Tongue (tissue), 1 donor: ENCODE measurements at regions not wholly inside any gene's neighbourhood (a gene's known extent, or its start where the extent isn't known, plus 50 kb on each side); places are given as distances from the start of the nearest gene placed in this dataset.

ENCODE experiments used
- DNase-seq: peaks from one replicate; pipeline ENCODE4 v3.0.0-alpha.2; 2015

DNA sequence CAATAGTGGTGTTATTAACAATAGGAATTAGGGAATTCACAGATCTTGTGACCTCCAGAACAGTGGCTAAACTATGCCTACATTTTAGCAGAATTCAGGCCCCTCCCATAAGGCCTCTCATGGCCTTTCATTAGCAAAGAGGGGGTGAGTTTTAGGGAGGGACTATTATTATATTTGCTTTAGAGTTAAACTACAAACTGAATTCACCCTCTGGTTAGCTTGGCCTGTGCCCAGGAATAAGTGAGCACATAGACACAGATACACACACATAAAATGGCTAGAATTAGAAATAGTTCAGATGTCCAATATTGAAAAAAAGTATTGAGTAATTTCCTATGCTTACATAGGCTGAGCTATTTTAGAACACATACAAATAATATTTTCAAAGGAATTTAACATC is 818.8 kb upstream of the COBL start:
- DNase-seq = no peak

DNA sequence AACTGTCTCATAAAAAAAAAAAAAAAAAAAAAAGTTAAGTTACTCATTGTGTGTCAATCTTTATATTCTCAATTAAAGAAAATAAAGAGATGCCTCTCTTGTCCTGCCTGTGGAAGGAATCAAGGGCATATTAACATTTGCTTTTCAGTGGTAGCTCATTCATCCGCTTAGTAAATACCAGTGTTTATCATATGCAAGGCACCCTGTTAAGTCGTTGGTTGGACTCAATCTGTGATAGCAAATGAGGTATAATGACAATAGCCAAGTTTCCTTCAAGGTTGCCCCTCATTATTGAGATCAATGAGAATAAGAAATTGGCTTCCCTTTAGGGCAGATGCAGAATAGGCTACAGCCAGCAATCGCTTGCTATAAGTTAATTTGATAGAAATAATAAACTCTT is 812.7 kb upstream of the COBL start:
- no peak for DNase-seq

GRCh38 chr7:52120912-52121311 is 804.3 kb upstream of the COBL start:
- no peak for DNase-seq

DNA sequence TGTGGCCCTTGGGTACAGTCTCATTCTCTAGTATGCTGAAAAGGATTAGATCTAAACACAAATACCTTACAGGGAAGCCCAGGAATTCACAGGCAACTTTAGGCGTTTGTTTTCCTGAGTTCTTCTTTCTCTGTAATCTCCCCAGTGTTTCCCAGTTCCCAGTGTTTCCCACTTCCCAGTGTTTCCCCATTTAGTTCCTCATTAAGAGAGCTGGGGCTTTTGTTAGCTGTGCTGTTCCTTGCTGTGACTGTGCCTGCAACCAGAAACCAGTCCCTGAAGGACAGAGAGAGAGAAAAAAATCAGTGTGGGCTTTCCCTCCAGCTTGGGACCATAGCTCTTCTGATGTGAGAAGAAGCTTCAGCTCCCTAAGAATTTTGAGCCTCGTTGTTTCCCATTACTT is 802.9 kb upstream of the COBL start:
- no peak for DNase-seq

GRCh38 chr7:52114509-52114908 is 797.9 kb upstream of the COBL start:
- DNase-seq = no peak

GRCh38 chr7:52114056-52114455 is 797.4 kb upstream of the COBL start:
- DNase-seq = no peak

DNA sequence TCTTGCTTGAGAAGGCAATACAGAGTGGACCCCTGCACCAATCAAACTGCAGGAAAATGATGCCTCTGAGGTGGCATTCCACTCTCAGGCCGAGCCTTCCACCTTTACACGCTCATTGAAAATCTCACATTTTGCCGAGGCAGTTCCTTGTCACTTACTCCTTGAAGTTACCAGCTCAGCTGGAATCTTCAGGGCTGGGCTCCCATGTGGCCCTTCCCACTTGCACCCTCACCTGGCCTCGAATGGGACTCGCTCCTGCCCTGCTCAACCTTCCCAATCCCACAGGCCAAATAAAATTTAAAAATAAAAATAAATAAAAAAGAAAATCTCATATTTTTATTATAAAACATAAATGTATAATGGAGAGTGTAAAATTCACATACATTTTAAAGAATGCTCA is 790.7 kb upstream of the COBL start:
- no peak for DNase-seq

GRCh38 chr7:52095861-52096260 is 779.3 kb upstream of the COBL start:
- DNase-seq = no peak

GRCh38 chr7:52091996-52092395 is 775.4 kb upstream of the COBL start:
- no peak for DNase-seq

DNA sequence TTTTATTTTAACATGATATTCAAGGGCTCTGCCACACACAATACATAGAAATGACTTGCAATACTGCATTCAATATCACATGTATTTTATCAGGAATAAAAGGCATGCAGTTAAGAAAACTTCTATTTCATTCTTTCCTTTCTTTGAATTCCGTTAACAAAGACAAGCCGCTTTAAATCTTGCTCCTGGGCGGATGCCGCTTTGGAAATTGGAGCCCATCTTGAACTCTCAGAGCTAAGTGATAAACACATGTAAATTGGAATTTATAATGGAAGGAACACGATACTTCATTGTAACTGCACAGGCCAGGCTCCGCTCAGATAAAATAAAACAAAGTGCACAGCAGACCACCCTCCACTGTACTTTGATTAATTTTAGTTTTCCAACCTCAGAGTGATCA is 774.5 kb upstream of the COBL start:
- DNase-seq = no peak

DNA sequence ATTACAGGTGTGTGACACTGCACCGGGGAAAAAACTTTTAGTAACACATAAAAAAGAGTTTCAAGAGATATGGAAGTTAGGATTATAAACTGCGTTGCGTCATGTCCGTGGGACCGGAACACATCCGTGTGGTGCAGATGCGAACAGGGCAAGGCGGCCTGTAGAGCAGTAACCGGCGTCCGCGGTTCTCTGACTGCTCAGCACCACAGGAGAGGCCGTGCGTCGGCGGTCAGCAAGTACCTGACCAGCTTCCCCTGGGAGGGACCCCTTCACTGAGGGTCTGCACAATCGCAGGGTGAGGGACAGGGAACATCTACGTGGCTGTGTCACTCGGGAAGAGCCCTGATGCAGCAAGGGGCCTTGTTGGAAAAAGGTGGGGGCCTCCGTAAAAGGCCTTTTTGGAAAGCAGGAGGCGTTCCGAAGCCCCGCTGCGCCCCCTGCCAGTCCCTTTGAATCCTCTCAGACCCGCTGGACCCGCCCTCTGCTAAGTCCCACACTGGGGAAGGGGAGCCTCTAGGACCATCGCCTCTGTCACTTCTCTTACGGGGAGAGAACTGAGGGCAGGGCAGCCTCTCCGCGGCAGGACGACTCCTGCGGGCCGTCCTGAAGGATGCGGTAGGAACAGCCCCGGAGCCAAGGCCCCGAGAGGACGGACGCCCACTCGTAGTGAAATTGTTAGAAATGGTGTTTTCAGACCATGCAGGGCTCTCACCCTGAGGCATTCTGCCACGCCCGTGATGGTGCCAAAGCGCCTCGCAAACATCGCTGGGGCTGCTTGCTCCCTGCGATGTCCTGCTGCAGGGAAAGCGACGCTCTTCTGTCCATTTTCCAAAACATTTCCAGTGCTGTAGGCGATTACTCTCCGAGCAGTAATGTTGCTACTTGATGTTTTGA is 771.6 kb upstream of the COBL start:
- peak; percentile 67 for DNase-seq

- no peak for DNase-seq
These were observed 769.0 kb upstream of the COBL start for GRCh38 chr7:52085610-52086009.

DNA sequence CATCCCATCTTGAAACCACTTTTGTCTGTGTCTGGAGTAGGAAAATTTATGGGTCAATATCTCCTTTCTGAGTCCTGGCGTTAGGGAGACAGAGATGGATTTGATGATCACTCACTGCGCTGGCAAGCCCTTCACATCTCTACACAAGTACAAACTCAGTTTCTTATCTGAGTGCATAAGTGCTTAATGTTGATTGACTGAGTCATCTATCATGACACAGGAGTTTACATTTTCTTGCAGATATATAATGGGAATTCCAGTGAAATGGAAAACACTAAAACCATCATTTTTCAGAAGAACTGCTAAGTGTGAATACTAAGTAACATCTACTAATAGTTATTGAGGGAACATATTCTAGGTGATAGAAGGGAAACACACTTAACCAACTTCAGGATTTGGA is 763.9 kb upstream of the COBL start:
- no peak for DNase-seq

GRCh38 chr7:52079726-52080125 is 763.1 kb upstream of the COBL start:
- no peak for DNase-seq

- no peak for DNase-seq
These were observed 761.0 kb upstream of the COBL start for GRCh38 chr7:52077571-52077970.

DNA sequence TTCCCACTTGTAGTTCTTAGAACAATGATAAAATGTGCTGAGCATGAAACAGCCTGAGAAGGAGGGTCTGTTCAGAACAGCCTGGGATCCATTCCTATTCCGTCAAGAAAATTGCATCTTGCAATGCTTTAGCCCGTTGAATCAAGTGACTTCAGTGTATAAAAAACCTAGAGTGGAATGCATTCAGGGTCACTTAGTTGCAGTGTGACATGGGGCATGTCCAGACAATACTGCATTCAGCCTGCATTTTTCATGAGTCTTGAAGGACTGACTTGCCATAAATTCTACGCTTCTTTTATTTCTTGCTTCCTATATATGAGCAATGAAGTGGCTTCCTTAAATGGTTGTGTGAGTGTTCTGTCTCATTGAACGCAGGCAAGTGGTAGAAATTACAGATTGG is 758.3 kb upstream of the COBL start:
- DNase-seq = no peak

GRCh38 chr7:52074071-52074470 is 757.5 kb upstream of the COBL start:
- DNase-seq = no peak

- no peak for DNase-seq
These were observed 755.1 kb upstream of the COBL start for GRCh38 chr7:52071744-52072143.

GRCh38 chr7:52064493-52064892 is 747.9 kb upstream of the COBL start:
- DNase-seq = no peak

- no peak for DNase-seq
These were observed 745.1 kb upstream of the COBL start for GRCh38 chr7:52061666-52062065.

DNA sequence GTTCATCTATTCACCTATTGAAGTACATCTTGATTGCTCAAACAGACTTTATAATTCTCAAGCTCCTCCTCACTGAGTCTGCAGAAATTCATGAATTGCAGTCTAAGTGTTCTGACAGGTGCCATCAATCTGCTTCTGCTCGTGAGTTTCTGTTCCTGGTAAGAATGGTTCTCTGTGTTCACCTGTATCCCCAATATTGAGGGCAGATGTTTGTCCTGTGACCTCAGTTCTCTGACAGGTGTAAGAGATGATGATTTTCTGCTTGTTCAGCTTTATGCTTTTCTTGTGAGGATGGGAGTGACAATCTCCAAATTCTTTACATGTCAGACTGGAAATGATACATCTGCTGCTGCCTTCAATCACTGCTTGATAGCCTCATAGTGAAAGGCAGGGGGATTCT is 736.9 kb upstream of the COBL start:
- no peak for DNase-seq

- no peak for DNase-seq
These were observed 714.1 kb upstream of the COBL start for GRCh38 chr7:52030722-52031121.

DNA sequence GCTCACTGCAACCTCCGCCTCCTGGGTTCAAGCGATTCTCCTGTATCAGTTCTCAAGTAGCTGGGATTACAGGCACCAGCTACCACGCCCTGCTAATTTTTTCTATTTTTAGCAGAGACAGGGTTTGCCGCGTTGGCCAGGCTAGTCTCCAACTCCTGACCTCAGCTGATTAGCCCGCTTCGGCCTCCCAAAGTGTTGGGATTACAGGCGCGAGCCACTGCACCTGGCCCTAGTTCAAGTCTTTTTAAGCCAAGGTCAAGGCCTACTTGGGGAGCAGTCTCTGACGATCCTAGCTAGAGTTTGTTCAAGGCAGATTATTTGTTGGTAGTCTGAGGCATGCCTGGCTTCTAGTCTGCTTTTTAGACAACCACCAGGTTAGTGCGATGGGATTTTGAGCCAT is 709.5 kb upstream of the COBL start:
- no peak for DNase-seq

GRCh38 chr7:52021343-52021742 is 704.7 kb upstream of the COBL start:
- no peak for DNase-seq

GRCh38 chr7:52018680-52019054 is 702.1 kb upstream of the COBL start:
- DNase-seq = no peak
